ENCODE measurements at regions not wholly inside any gene's neighbourhood (a gene's known extent, or its start where the extent isn't known, plus 50 kb on each side); places are given as distances from the start of the nearest gene placed in this dataset.

DNA sequence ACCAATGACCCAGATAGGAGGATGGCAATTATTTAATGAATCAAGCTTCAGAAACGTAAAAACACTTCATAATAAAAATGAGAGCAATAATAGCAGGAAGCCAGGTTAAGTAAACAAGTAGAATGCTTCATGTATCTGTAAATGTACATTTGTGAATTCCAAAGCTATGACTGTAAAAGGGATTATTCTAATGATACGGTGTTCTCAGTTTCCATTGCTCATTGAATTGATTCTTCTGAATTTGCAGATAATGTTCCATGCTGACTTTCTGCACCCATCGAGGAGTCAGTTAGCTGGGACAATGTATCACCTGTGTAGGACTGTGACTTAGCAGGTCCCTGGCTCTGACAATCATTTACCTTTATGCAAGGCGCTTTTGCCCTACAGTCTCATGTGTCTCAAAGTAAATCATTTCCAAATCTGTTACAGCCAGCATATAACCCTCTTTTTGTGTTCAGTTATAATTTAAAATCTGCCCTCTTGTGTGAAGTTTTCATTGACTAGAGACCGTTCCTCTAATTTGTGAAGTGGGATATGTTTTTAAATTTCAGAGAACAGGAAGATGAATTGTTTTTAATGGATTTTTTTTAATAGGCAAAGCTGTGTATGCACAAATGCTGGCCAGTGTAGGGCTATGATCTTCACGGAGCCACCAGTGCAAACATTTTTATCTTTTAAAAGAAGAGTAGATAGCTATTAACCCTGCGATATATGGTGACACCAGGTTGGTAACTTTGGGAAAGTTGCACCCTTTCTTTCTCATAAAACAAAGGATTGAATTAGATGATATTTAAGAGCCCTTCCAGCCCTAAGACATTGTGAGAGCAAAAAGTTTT lies 267.1 kb downstream of the KLF5 start:
- H3K79me2 ChIP-seq (ENCODE audit: low read length), result no peaks in the 10 kb centered on the region
- H4K20me1 ChIP-seq (ENCODE audit: low read length), result no peaks in the 10 kb centered on the region
- H3K9me3 ChIP-seq (ENCODE audit: low read length), result no peaks in the 10 kb centered on the region
- intact Hi-C loops (cut with micrococcal nuclease), result loop anchor here (5.0 kb wide), 1 partner anchor 249 kb away; no protein-coding TSS in a partner anchor
- peak overlapping the region; percentile 95 for H3K27ac ChIP-seq (ENCODE audit: low read length)
- H3K4me1 ChIP-seq (ENCODE audit: insufficient read depth, low read length), result peaks cover 32% of the 10 kb centered on the region
- H3K36me3 ChIP-seq (ENCODE audit: low read depth, low read length), result no peaks in the 10 kb centered on the region
- no peak for TF ChIP-seq EZH2 (IDR thresholded peaks at IDR 0.05; ENCODE audit: low read length, unreplicated experiment)
- CTCF ChIA-PET, result interaction anchor here (0.7 kb wide), 1 partner anchor 9 kb away, joined by 3 read pairs; no protein-coding TSS in a partner anchor
- ATAC-seq (peak; percentile 81), DNase-seq (peak; percentile 81)
- no peaks in the 10 kb centered on the region for H3K9me2 ChIP-seq (replicated peaks; ENCODE audit: low read length)
- H3F3A ChIP-seq (ENCODE audit: low read length, unreplicated experiment), result no peaks in the 10 kb centered on the region
- peak overlapping the region; percentile 73 for H3K9ac ChIP-seq (ENCODE audit: low read length)
- H3K4me2 ChIP-seq (ENCODE audit: low read length), result peak overlapping the region; percentile 82
- POLR2A ChIA-PET (ENCODE audit: unreplicated experiment), result no interaction called here
- peak overlapping the region; percentile 63 for H2AFZ ChIP-seq (ENCODE audit: low read length)
- BruUV-seq (replicated peaks), result TSS peak; percentile 96
- no peaks in the 10 kb centered on the region for H3K27me3 ChIP-seq (ENCODE audit: low read length)
- peak overlapping the region; percentile 49 for H3K4me3 ChIP-seq (ENCODE audit: low read length)

DNA sequence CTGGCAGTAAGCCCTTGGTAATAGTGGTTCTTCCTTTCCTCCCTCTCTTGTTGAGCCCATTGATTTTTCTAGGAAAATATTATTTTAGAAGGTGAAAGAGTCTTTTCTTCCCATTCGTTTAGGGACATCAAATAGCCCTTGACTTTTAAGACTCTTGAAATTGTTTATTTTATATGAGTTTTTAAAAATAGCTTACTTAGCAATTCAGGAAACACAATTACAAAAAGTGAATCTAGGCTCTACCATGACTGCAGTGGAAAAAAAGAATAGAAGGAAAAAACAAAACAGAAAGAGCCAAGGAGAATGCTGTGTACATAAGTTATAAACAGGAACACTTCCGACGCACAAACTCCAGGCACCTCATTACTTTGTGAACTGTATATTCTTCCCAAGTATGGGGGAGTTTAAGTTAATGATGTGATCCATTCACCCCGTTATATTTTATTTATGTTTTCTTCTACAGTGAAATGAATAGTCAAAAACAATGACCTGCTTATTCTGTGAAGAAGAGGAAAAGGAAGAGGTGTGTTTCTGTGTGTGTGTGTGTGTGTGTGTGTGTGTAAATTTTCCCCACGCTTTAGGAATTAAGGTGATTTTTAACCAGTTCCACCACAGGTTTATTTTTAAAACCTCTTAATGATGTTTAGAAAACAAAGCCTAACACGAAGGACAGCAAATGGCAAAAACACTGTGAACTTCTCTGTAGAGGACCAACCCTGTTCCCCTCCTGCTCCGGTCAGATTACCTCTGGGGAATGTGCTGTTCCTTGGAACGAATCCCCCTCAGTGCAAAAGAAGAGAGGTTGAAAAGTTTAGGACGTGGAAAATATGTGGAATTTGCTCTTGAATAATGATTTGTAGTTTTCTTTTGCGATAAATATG lies 266.3 kb downstream of the KLF5 start:
- H3K4me2 ChIP-seq (ENCODE audit: low read length), result peak overlapping the region; percentile 82
- peak; percentile 75 for ATAC-seq
- peaks cover 32% of the 10 kb centered on the region for H3K4me1 ChIP-seq (ENCODE audit: insufficient read depth, low read length)
- peak overlapping the region; percentile 63 for H2AFZ ChIP-seq (ENCODE audit: low read length)
- intact Hi-C loops (cut with micrococcal nuclease), result loop anchor here (5.0 kb wide), 1 partner anchor 248 kb away; no protein-coding TSS in a partner anchor
- TF ChIP-seq EZH2phosphoT487 (IDR thresholded peaks at IDR 0.05; ENCODE audit: borderline replicate concordance, low read length), result no peak
- no peak for TF ChIP-seq EZH2 (IDR thresholded peaks at IDR 0.05; ENCODE audit: low read length, unreplicated experiment)
- TF ChIP-seq, protein P1, sequence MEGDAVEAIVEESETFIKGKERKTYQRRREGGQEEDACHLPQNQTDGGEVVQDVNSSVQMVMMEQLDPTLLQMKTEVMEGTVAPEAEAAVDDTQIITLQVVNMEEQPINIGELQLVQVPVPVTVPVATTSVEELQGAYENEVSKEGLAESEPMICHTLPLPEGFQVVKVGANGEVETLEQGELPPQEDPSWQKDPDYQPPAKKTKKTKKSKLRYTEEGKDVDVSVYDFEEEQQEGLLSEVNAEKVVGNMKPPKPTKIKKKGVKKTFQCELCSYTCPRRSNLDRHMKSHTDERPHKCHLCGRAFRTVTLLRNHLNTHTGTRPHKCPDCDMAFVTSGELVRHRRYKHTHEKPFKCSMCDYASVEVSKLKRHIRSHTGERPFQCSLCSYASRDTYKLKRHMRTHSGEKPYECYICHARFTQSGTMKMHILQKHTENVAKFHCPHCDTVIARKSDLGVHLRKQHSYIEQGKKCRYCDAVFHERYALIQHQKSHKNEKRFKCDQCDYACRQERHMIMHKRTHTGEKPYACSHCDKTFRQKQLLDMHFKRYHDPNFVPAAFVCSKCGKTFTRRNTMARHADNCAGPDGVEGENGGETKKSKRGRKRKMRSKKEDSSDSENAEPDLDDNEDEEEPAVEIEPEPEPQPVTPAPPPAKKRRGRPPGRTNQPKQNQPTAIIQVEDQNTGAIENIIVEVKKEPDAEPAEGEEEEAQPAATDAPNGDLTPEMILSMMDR (conservative IDR thresholded peaks at IDR 0.05; ENCODE audit: low read depth, low read length), result no peak
- H3K9me2 ChIP-seq (replicated peaks; ENCODE audit: low read length), result no peaks in the 10 kb centered on the region
- no peaks in the 10 kb centered on the region for H3K9me3 ChIP-seq (ENCODE audit: low read length)
- no peak for DNase-seq
- no peaks in the 10 kb centered on the region for H4K20me1 ChIP-seq (ENCODE audit: low read length)
- TSS peak; percentile 95 for BruUV-seq (replicated peaks)
- no peaks in the 10 kb centered on the region for H3F3A ChIP-seq (ENCODE audit: low read length, unreplicated experiment)
- POLR2A ChIA-PET (ENCODE audit: unreplicated experiment), result interaction anchor here (0.6 kb wide), 1 partner anchor 153 kb away, joined by 4 read pairs; no protein-coding TSS in a partner anchor
- CTCF ChIA-PET, result interaction anchor here (0.7 kb wide), 1 partner anchor 10 kb away, joined by 3 read pairs; no protein-coding TSS in a partner anchor
- H3K27me3 ChIP-seq (ENCODE audit: low read length), result no peaks in the 10 kb centered on the region
- H3K4me3 ChIP-seq (ENCODE audit: low read length), result peak overlapping the region; percentile 49
- H3K36me3 ChIP-seq (ENCODE audit: low read depth, low read length), result no peaks in the 10 kb centered on the region
- H3K79me2 ChIP-seq (ENCODE audit: low read length), result no peaks in the 10 kb centered on the region
- peak overlapping the region; percentile 73 for H3K9ac ChIP-seq (ENCODE audit: low read length)
- H3K27ac ChIP-seq (ENCODE audit: low read length), result peak overlapping the region; percentile 95

- Histone ChIP-seq H3K9ac (ENCODE audit: low read length) (no peak overlapping the region), H3F3A (ENCODE audit: low read length, unreplicated experiment) (no peaks in the 10 kb centered on the region), H3K4me3 (ENCODE audit: low read length) (no peak overlapping the region), H3K9me2 (replicated peaks; ENCODE audit: low read length) (no peaks in the 10 kb centered on the region), H3K27ac (ENCODE audit: low read length) (no peak overlapping the region), H4K20me1 (ENCODE audit: low read length) (no peaks in the 10 kb centered on the region), H3K4me2 (ENCODE audit: low read length) (no peak overlapping the region), H3K27me3 (ENCODE audit: low read length) (no peaks in the 10 kb centered on the region), H3K9me3 (ENCODE audit: low read length) (no peaks in the 10 kb centered on the region), H3K36me3 (ENCODE audit: low read depth, low read length) (no peaks in the 10 kb centered on the region), H3K4me1 (ENCODE audit: insufficient read depth, low read length) (peaks cover 32% of the 10 kb centered on the region), H3K79me2 (ENCODE audit: low read length) (no peaks in the 10 kb centered on the region), H2AFZ (ENCODE audit: low read length) (no peak overlapping the region)
- CTCF ChIA-PET, result no interaction called here
- BruUV-seq (replicated peaks), result no TSS peak
- intact Hi-C loops (cut with micrococcal nuclease), result no loop called here
- no peak for ATAC-seq
- POLR2A ChIA-PET (ENCODE audit: unreplicated experiment), result no interaction called here
- no peak for TF ChIP-seq EZH2phosphoT487 (IDR thresholded peaks at IDR 0.05; ENCODE audit: borderline replicate concordance, low read length)
- TF ChIP-seq, protein P1 (conservative IDR thresholded peaks at IDR 0.05; ENCODE audit: low read depth, low read length), result no peak
- TF ChIP-seq EZH2 (IDR thresholded peaks at IDR 0.05; ENCODE audit: low read length, unreplicated experiment), result no peak
- DNase-seq, result no peak
Observed at GRCh38 chr13:73323615-73324014, 264.8 kb downstream of the KLF5 start.

Data from PC-3 (cell line).